Gastroesophageal sphincter (tissue), 3 donors: ENCODE measurements at regions not wholly inside any gene's neighbourhood (a gene's known extent, or its start where the extent isn't known, plus 50 kb on each side); places are given as distances from the start of the nearest gene placed in this dataset.

Source experiments
- POLR2A ChIP-seq, 2 donors: fragments of 450-650 bp; IDR thresholded peaks; one replicate each; pipeline ENCODE4 v1.6.1; 2017; ENCODE audit warnings: antibody characterized with exemption in 2 of 2, mild to moderate bottlenecking in 2 of 2, moderate library complexity in 1 of 2
- TF ChIP-seq, protein P1 (sequence below), 4 experiments: fragments of 200-600 bp in 2 of 4; fragments of 450-650 bp in 2 of 4; sonication (generic) in 1 of 4; IDR thresholded peaks; one replicate each; pipeline ENCODE4 v1.5.1; 2017 to 2019; ENCODE audit warnings: antibody characterized with exemption in 4 of 4, mild to moderate bottlenecking in 2 of 4, moderate library complexity in 2 of 4

DNA sequence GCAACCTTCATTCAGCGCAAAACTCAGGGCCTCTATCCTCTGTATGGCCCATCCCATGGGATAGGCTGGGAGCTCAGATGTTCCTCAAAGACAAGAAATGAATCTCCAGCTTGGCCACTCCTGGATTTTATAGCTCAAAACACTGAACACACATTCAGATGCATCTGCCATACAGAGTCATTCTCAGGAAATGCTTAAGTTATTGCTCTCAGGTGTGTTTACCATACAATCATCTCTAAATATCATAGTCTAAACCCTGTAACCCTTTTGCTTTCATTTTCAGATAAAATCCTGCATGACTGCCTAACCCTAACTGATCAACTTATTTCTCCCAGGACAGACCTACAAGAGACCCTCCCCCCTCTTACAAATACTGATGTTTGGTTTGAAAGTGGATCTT lies 140.9 kb upstream of the FMR1 start:
- no peak for TF ChIP-seq POLR2A (IDR thresholded peaks at IDR 0.05)
- TF ChIP-seq, protein P1, sequence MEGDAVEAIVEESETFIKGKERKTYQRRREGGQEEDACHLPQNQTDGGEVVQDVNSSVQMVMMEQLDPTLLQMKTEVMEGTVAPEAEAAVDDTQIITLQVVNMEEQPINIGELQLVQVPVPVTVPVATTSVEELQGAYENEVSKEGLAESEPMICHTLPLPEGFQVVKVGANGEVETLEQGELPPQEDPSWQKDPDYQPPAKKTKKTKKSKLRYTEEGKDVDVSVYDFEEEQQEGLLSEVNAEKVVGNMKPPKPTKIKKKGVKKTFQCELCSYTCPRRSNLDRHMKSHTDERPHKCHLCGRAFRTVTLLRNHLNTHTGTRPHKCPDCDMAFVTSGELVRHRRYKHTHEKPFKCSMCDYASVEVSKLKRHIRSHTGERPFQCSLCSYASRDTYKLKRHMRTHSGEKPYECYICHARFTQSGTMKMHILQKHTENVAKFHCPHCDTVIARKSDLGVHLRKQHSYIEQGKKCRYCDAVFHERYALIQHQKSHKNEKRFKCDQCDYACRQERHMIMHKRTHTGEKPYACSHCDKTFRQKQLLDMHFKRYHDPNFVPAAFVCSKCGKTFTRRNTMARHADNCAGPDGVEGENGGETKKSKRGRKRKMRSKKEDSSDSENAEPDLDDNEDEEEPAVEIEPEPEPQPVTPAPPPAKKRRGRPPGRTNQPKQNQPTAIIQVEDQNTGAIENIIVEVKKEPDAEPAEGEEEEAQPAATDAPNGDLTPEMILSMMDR (IDR thresholded peaks at IDR 0.05), result no peak
